ENCODE measurements at regions not wholly inside any gene's neighbourhood (a gene's known extent, or its start where the extent isn't known, plus 50 kb on each side); places are given as distances from the start of the nearest gene placed in this dataset.
A peak's percentile ranks its signal among the peaks of the same experiment; 100 is the strongest.

- H3K4me3 ChIP-seq (replicated peaks in 1 of 2; ENCODE audit: low read depth in 2 of 2, low read length in 2 of 2): no peak overlapping the region
- TF ChIP-seq, protein P1, sequence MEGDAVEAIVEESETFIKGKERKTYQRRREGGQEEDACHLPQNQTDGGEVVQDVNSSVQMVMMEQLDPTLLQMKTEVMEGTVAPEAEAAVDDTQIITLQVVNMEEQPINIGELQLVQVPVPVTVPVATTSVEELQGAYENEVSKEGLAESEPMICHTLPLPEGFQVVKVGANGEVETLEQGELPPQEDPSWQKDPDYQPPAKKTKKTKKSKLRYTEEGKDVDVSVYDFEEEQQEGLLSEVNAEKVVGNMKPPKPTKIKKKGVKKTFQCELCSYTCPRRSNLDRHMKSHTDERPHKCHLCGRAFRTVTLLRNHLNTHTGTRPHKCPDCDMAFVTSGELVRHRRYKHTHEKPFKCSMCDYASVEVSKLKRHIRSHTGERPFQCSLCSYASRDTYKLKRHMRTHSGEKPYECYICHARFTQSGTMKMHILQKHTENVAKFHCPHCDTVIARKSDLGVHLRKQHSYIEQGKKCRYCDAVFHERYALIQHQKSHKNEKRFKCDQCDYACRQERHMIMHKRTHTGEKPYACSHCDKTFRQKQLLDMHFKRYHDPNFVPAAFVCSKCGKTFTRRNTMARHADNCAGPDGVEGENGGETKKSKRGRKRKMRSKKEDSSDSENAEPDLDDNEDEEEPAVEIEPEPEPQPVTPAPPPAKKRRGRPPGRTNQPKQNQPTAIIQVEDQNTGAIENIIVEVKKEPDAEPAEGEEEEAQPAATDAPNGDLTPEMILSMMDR (IDR thresholded peaks at IDR 0.05; ENCODE audit: low read depth, low read length): no peak
Observed at GRCh38 chr13:26500618-26501320, 56.7 kb upstream of the WASF3 start.

DNA sequence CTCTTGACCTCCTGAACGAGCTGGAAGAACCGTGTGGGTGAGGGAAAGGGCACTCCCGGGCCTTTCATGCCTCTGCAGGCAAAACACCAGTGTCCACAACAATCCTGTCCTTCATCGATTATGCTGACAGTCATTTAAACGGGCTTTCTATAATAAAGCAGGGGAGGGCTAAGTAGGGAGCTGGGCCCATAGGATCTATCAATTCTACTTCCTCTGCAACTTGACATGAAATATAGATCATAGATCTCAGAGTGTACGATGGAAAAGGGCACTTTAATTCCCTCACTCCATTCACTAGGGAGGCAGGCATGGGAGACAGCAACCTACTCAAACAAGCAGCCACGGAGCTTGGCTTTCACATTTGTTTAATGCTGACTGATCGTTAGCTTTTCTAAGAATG lies 55.8 kb upstream of the WASF3 start:
- no peak overlapping the region for H3K4me3 ChIP-seq (replicated peaks in 1 of 2; ENCODE audit: low read depth in 2 of 2, low read length in 2 of 2)
- no peak for DNase-seq (ENCODE audit: low read depth in 2 of 2)
- TF ChIP-seq, protein P1 (IDR thresholded peaks at IDR 0.05; ENCODE audit: low read depth, low read length): no peak

More at GRCh38 chr13:26500618-26501320, 56.7 kb upstream of the WASF3 start:
- DNase-seq (ENCODE audit: low read depth in 2 of 2): no peak

DNA sequence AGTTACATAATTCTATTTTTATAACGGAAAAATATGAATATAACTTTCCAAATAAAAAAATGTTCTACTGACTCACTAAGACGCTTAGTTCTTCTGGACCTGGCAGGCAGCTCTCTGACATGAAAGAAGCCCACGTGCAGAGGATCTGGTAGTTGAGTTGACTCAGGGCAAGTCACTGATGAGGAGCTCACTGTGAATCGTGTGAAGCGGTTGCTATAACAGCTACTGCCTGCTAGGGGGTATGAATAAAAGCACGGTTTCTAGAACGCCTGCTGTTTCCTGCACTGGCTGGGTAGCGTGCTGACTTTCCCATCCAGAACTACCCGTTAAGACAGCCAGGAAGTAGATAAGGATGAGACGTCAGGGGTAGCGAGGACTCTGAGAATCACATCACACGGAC lies 54.7 kb upstream of the WASF3 start:
- no peak overlapping the region for H3K4me3 ChIP-seq (replicated peaks in 1 of 2; ENCODE audit: low read depth in 2 of 2, low read length in 2 of 2)
- DNase-seq (ENCODE audit: low read depth in 2 of 2): peak; percentile 67 to 95
- TF ChIP-seq, protein P1 (IDR thresholded peaks at IDR 0.05; ENCODE audit: low read depth, low read length): peak; percentile 37

DNA sequence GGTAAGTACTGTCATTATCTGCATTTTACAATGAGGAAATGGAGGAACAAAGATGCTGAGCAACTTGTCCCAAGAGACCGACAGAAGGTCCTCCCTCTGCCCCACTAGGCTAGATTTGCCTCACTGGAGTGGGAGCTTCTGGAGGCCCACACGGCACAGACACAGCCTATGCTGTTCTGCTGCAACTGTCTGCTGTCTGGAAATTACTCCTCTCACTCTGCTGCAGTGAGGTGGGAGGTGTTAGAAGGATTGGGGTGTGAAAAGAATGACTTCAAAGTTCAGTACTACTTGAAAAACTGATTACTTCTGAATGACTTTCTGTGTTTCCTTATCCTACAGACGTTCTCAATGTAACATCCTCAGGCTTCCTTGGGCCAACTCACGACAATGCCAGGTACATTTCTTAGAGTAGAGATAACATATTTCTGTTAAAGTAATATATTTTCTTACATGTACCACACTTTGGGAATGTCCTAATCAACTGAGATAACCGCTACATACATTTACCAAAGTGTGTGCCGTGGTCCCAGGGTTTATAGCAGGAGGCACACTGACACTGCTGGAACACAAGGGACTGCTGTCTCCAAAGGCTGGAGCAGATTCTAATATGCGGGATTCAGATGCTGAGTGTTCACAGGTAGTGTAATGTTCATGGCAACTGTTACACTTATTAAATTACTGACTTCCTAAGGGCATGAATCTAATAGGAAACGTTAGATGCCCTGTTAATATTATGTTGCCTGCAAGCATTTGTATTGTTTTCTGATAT lies 53.5 kb upstream of the WASF3 start:
- TF ChIP-seq, protein P1 (IDR thresholded peaks at IDR 0.05; ENCODE audit: low read depth, low read length): no peak
- H3K4me3 ChIP-seq (replicated peaks in 1 of 2; ENCODE audit: low read depth in 2 of 2, low read length in 2 of 2): no peak overlapping the region
- peak in 1 of 2 donors; percentile 30 for DNase-seq (ENCODE audit: low read depth in 2 of 2)

Measured in cardiac fibroblast (primary cell).